Left lung (tissue), 4 donors: ENCODE measurements at regions not wholly inside any gene's neighbourhood (a gene's known extent, or its start where the extent isn't known, plus 50 kb on each side); places are given as distances from the start of the nearest gene placed in this dataset.

Experiments
- ATAC-seq: fragments of 200-7000 bp; cut with Tn5 transposase; one replicate; pipeline ENCODE4 v1.9.1; 2020; ENCODE audit warnings: moderate library complexity
- DNase-seq, 4 donors: peaks; one replicate each; pipeline ENCODE4 v3.0.0-alpha.2; 2013 to 2020
- H3K27ac ChIP-seq, 2 donors: fragments of 200-600 bp; sonication (generic) in 1 of 2; one replicate each; pipeline versions ENCODE4 v1.5.0 to v1.8.0; 2020 to 2021
- H3K27me3 ChIP-seq, 2 donors: fragments of 200-600 bp; sonication (generic) in 1 of 2; one replicate each; pipeline versions ENCODE4 v1.5.0 to v1.8.0; 2020 to 2021
- H3K36me3 ChIP-seq, 2 donors: fragments of 200-600 bp; sonication (generic) in 1 of 2; one replicate each; pipeline versions ENCODE4 v1.5.0 to v1.8.0; 2020 to 2021
- H3K4me1 ChIP-seq, 2 donors: fragments of 200-600 bp; one replicate each; pipeline ENCODE4 v1.8.0; 2021
- H3K4me3 ChIP-seq, 2 donors: fragments of 200-600 bp; sonication (generic) in 1 of 2; one replicate each; pipeline versions ENCODE4 v1.5.0 to v1.8.0; 2020 to 2021; ENCODE audit warnings: mild to moderate bottlenecking in 1 of 2
- H3K9me3 ChIP-seq, 2 donors: fragments of 200-600 bp; sonication (generic) in 1 of 2; one replicate each; pipeline versions ENCODE4 v1.5.0 to v1.8.0; 2020 to 2021
- CTCF ChIP-seq, 2 donors: fragments of 200-600 bp; sonication (generic) in 1 of 2; IDR thresholded peaks; one replicate each; pipeline versions ENCODE4 v1.5.0 to v1.8.0; 2021; ENCODE audit warnings: antibody characterized with exemption in 2 of 2
- intact Hi-C, 2 donors: fragments of 100-400 bp; cut with DNase I; formaldehyde crosslinking; loops; one replicate each; pipeline versions ENCODE4 v1.11.2 to v1.14.2; 2022
- donor health status: DM: no; HTN: yes; CAD: no.
- donor health status: DM: no; HTN: no; CAD: no.

GRCh38 chr13:69279213-69279612 lies 828.4 kb upstream of the ATXN8OS start:
- intact Hi-C loops, result no loop called here
- ATAC-seq (no peak), DNase-seq (no peak)
- Histone ChIP-seq H3K9me3 (no peaks in the 10 kb centered on the region), H3K36me3 (no peaks in the 10 kb centered on the region), H3K4me1 (no peaks in the 10 kb centered on the region), H3K4me3 (no peak overlapping the region), H3K27me3 (no peaks in the 10 kb centered on the region), H3K27ac (no peak overlapping the region)
- no peak for TF ChIP-seq CTCF (IDR thresholded peaks at IDR 0.05)

- DNase-seq, result no peak
Observed at GRCh38 chr13:69274231-69274630, 833.4 kb upstream of the ATXN8OS start.

GRCh38 chr13:69264362-69265334 lies 843.0 kb upstream of the ATXN8OS start:
- intact Hi-C loops, result no loop called here
- H3K4me1 ChIP-seq, result no peaks in the 10 kb centered on the region
- peaks cover 0 to 19% of the 10 kb centered on the region in 2 donors for H3K9me3 ChIP-seq
- TF ChIP-seq CTCF (IDR thresholded peaks at IDR 0.05), result no peak
- no peak for DNase-seq
- no peaks in the 10 kb centered on the region for H3K36me3 ChIP-seq
- ATAC-seq, result no peak
- no peak overlapping the region for H3K27ac ChIP-seq
- H3K4me3 ChIP-seq, result no peak overlapping the region
- no peaks in the 10 kb centered on the region for H3K27me3 ChIP-seq

More at GRCh38 chr13:69274231-69274630, 833.4 kb upstream of the ATXN8OS start:
- intact Hi-C loops, result no loop called here
- no peaks in the 10 kb centered on the region for H3K4me1 ChIP-seq
- no peak overlapping the region for H3K4me3 ChIP-seq
- no peak for TF ChIP-seq CTCF (IDR thresholded peaks at IDR 0.05)
- H3K27me3 ChIP-seq, result no peaks in the 10 kb centered on the region
- no peak overlapping the region for H3K27ac ChIP-seq
- ATAC-seq, result no peak
- no peaks in the 10 kb centered on the region for H3K36me3 ChIP-seq
- H3K9me3 ChIP-seq, result no peaks in the 10 kb centered on the region

- Histone ChIP-seq H3K9me3 (peaks cover 0 to 7% of the 10 kb centered on the region in 2 donors), H3K27ac (no peak overlapping the region), H3K27me3 (no peaks in the 10 kb centered on the region), H3K4me1 (no peaks in the 10 kb centered on the region), H3K36me3 (no peaks in the 10 kb centered on the region), H3K4me3 (no peak overlapping the region)
- DNase-seq, result no peak
- peak; percentile 40 for ATAC-seq
- intact Hi-C loops, result no loop called here
- TF ChIP-seq CTCF (IDR thresholded peaks at IDR 0.05), result no peak
Observed at GRCh38 chr13:69243366-69243765, 864.3 kb upstream of the ATXN8OS start.

- intact Hi-C loops, result no loop called here
Observed at GRCh38 chr13:69234171-69234570, 873.5 kb upstream of the ATXN8OS start.

More at GRCh38 chr13:69234171-69234570, 873.5 kb upstream of the ATXN8OS start:
- no peak for TF ChIP-seq CTCF (IDR thresholded peaks at IDR 0.05)
- no peak for ATAC-seq
- DNase-seq, result no peak
- Histone ChIP-seq H3K9me3 (peaks cover 0 to 10% of the 10 kb centered on the region in 2 donors), H3K27ac (no peak overlapping the region), H3K4me1 (no peaks in the 10 kb centered on the region), H3K27me3 (no peaks in the 10 kb centered on the region), H3K36me3 (no peaks in the 10 kb centered on the region), H3K4me3 (no peak overlapping the region)
